Neural progenitor cell (in vitro differentiated cells): ENCODE measurements at regions not wholly inside any gene's neighbourhood (a gene's known extent, or its start where the extent isn't known, plus 50 kb on each side); places are given as distances from the start of the nearest gene placed in this dataset.
"Not testable (repeated sequence)": the region's sequence is repeated elsewhere in the genome, so short reads cannot be mapped to it uniquely, and the experiment has no call there.

Source experiments
- DNase-seq: peaks from one replicate; pipeline ENCODE4 v3.0.0-alpha.2; 2016; ENCODE audit warnings: low spot score
- H2AFZ ChIP-seq: fragments of 200-600 bp; sonication (generic); replicated peaks from 2 replicates; pipeline ENCODE4 v1.6.1; 2016; ENCODE audit warnings: antibody characterized with exemption
- H3F3A ChIP-seq: fragments of 200-600 bp; sonication (generic); 2 replicates; pipeline ENCODE4 v1.6.1; 2016; ENCODE audit warnings: antibody characterized with exemption, low read depth
- H3K27ac ChIP-seq: fragments of 200-600 bp; sonication (generic); 2 replicates; pipeline ENCODE4 v1.5.1; 2016; ENCODE audit warnings: mild to moderate bottlenecking
- H3K27me3 ChIP-seq: fragments of 200-600 bp; sonication (generic); 2 replicates; pipeline ENCODE4 v1.6.1; 2016; ENCODE audit warnings: mild to moderate bottlenecking, moderate library complexity
- H3K36me3 ChIP-seq: fragments of 200-600 bp; sonication (generic); 2 replicates; pipeline ENCODE4 v1.5.1; 2016
- H3K4me1 ChIP-seq: fragments of 200-600 bp; sonication (generic); 2 replicates; pipeline ENCODE4 v1.6.1; 2016; ENCODE audit warnings: mixed run types
- H3K4me2 ChIP-seq: fragments of 200-600 bp; sonication (generic); 2 replicates; pipeline ENCODE4 v1.6.1; 2016
- H3K4me3 ChIP-seq: fragments of 200-600 bp; sonication (generic); 2 replicates; pipeline ENCODE4 v1.5.1; 2016
- H3K79me2 ChIP-seq: fragments of 200-600 bp; sonication (generic); 2 replicates; pipeline ENCODE4 v1.6.1; 2016; ENCODE audit warnings: low read depth
- H3K9ac ChIP-seq: fragments of 200-600 bp; sonication (generic); 2 replicates; pipeline ENCODE4 v1.6.1; 2016
- H3K9me3 ChIP-seq: fragments of 200-600 bp; sonication (generic); 2 replicates; pipeline ENCODE4 v1.5.1; 2016; ENCODE audit warnings: low read depth
- H4K20me1 ChIP-seq: fragments of 200-600 bp; sonication (generic); 2 replicates; pipeline ENCODE4 v1.6.1; 2016; ENCODE audit warnings: low read depth
- H3K27ac Mint-ChIP-seq: 3 replicates; pipeline ENCODE4 v1.8.0; 2021; ENCODE audit warnings: mixed read lengths
- H3K27me3 Mint-ChIP-seq: 2 replicates; pipeline ENCODE4 v1.8.0; 2022; ENCODE audit warnings: low read depth, mild to moderate bottlenecking, inconsistent platforms, moderate library complexity, mixed read lengths; ENCODE audit not compliant: insufficient read depth
- H3K36me3 Mint-ChIP-seq: 3 replicates; pipeline ENCODE4 v1.8.0; 2021; ENCODE audit warnings: mixed read lengths
- H3K4me1 Mint-ChIP-seq: 3 replicates; pipeline ENCODE4 v1.8.0; 2021; ENCODE audit warnings: mixed read lengths
- H3K4me3 Mint-ChIP-seq: 3 replicates; pipeline ENCODE4 v1.8.0; 2021; ENCODE audit warnings: mild to moderate bottlenecking, moderate library complexity, mixed read lengths
- H3K9me3 Mint-ChIP-seq: 3 replicates; pipeline ENCODE4 v1.8.0; 2020; ENCODE audit warnings: mixed read lengths
- EZH2 ChIP-seq: fragments of 200-600 bp; sonication (generic); IDR thresholded peaks from 2 replicates; pipeline ENCODE4 v1.6.1; 2017; ENCODE audit warnings: antibody characterized with exemption, mild to moderate bottlenecking, moderate library complexity
- EZH2phosphoT487 ChIP-seq: fragments of 200-600 bp; sonication (generic); IDR thresholded peaks from 2 replicates; pipeline ENCODE4 v1.6.1; 2017; ENCODE audit warnings: antibody characterized with exemption
- TF ChIP-seq, protein P1 (sequence below): fragments of 200-600 bp; sonication (generic); IDR thresholded peaks from 2 replicates; pipeline ENCODE4 v1.5.1; 2017; ENCODE audit warnings: antibody characterized with exemption, mild to moderate bottlenecking

DNA sequence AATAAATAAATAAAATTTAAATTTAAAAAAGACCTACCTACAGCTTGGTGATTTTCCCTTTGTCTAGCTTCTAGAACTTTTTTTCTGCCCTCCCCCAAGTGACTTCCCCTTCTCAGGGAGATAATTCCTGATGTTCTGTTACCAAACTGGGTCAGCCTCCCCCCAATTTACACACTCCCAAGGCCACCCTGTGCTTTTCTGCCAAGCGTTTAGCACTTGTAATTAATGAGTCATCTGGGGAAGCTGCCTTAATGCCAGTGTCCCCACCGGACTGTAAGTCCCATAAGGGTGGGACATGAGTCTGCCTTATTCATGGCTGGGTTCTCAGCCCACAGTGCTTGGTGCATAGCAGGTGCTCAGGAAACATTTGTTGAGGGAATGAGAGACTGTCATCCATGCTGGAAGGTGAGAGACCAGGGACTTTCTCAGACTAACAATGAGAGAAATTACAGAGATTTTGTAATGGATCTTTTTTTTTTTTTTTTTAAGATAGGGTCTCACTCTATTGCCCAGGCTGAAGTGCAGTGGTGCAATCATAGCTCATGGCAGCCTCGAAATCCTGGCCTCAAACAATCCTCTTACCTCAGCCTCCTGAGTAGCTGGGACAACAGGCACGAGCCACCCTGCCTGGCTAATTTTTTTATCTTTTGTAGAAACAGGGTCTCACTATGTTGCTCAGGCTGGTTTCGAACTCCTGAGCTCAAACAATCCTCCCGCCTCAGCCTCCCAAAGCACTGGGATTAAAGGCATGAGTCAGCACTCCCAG, 106.8 kb downstream of the PHETA1 start:
- TF ChIP-seq, protein P1, sequence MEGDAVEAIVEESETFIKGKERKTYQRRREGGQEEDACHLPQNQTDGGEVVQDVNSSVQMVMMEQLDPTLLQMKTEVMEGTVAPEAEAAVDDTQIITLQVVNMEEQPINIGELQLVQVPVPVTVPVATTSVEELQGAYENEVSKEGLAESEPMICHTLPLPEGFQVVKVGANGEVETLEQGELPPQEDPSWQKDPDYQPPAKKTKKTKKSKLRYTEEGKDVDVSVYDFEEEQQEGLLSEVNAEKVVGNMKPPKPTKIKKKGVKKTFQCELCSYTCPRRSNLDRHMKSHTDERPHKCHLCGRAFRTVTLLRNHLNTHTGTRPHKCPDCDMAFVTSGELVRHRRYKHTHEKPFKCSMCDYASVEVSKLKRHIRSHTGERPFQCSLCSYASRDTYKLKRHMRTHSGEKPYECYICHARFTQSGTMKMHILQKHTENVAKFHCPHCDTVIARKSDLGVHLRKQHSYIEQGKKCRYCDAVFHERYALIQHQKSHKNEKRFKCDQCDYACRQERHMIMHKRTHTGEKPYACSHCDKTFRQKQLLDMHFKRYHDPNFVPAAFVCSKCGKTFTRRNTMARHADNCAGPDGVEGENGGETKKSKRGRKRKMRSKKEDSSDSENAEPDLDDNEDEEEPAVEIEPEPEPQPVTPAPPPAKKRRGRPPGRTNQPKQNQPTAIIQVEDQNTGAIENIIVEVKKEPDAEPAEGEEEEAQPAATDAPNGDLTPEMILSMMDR: no peak
- TF ChIP-seq EZH2phosphoT487 (no peak), EZH2 (no peak)
- H3K4me3 Mint-ChIP-seq: no peak overlapping the region
- H3F3A ChIP-seq: no peaks in the 10 kb centered on the region
- no peak overlapping the region for H3K27ac ChIP-seq
- no peak overlapping the region for H2AFZ ChIP-seq
- no peak overlapping the region for H3K4me2 ChIP-seq
- peaks cover 2% of the 10 kb centered on the region for H3K27me3 Mint-ChIP-seq
- no peaks in the 10 kb centered on the region for H3K27me3 ChIP-seq
- H4K20me1 ChIP-seq: no peaks in the 10 kb centered on the region
- no peaks in the 10 kb centered on the region for H3K79me2 ChIP-seq
- H3K9me3 Mint-ChIP-seq: no peaks in the 10 kb centered on the region
- no peaks in the 10 kb centered on the region for H3K36me3 Mint-ChIP-seq
- no peak for DNase-seq
- H3K9ac ChIP-seq: no peak overlapping the region
- H3K4me3 ChIP-seq: no peak overlapping the region
- H3K4me1 Mint-ChIP-seq: peaks cover 14% of the 10 kb centered on the region
- no peaks in the 10 kb centered on the region for H3K36me3 ChIP-seq
- no peaks in the 10 kb centered on the region for H3K9me3 ChIP-seq
- no peak overlapping the region for H3K27ac Mint-ChIP-seq
- H3K4me1 ChIP-seq: peaks cover 7% of the 10 kb centered on the region

DNA sequence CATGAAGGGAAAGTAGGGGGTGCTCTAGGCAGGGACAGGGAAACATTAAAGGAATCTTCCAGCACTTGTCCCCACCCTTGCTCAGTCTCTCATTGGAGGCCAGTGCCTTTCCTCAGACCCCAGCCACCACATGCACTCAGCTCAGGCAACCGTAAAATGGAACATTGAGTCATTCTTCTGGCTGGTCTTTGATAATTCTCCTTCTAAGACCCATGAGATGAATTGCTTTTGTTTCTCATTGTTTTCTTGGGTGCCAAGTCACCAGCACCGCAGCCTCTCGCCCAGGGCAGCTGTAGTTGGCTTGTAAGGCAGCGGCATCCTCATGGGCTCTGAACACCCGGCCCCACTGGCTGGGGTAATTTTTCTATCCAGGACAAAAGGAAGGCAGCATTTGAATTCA, 108.2 kb downstream of the PHETA1 start:
- no peaks in the 10 kb centered on the region for H3F3A ChIP-seq
- H3K4me1 ChIP-seq: no peaks in the 10 kb centered on the region
- TF ChIP-seq EZH2: no peak
- TF ChIP-seq, protein P1: no peak
- no peak for TF ChIP-seq EZH2phosphoT487
- no peaks in the 10 kb centered on the region for H4K20me1 ChIP-seq
- H2AFZ ChIP-seq: no peak overlapping the region
- Mint-ChIP-seq H3K4me3 (no peak overlapping the region), H3K27me3 (peaks cover 2% of the 10 kb centered on the region), H3K27ac (no peak overlapping the region), H3K36me3 (no peaks in the 10 kb centered on the region), H3K9me3 (no peaks in the 10 kb centered on the region), H3K4me1 (peaks cover 11% of the 10 kb centered on the region)
- no peaks in the 10 kb centered on the region for H3K36me3 ChIP-seq
- H3K4me3 ChIP-seq: no peak overlapping the region
- no peak for DNase-seq
- H3K9ac ChIP-seq: no peak overlapping the region
- no peaks in the 10 kb centered on the region for H3K27me3 ChIP-seq
- no peak overlapping the region for H3K4me2 ChIP-seq
- H3K79me2 ChIP-seq: no peaks in the 10 kb centered on the region
- peak overlapping the region; percentile 9 for H3K27ac ChIP-seq
- H3K9me3 ChIP-seq: no peaks in the 10 kb centered on the region

- Mint-ChIP-seq H3K4me1 (peaks cover 10% of the 10 kb centered on the region), H3K27me3 (peaks cover 2% of the 10 kb centered on the region), H3K9me3 (no peaks in the 10 kb centered on the region), H3K27ac (no peak overlapping the region), H3K36me3 (no peaks in the 10 kb centered on the region), H3K4me3 (no peak overlapping the region)
- no peak for DNase-seq
- Histone ChIP-seq H3K79me2 (no peaks in the 10 kb centered on the region), H3K36me3 (no peaks in the 10 kb centered on the region), H3K4me1 (no peaks in the 10 kb centered on the region), H3K4me2 (no peak overlapping the region), H3K9me3 (no peaks in the 10 kb centered on the region), H3K4me3 (no peak overlapping the region), H3F3A (no peaks in the 10 kb centered on the region), H3K27me3 (no peaks in the 10 kb centered on the region), H3K9ac (no peak overlapping the region), H4K20me1 (no peaks in the 10 kb centered on the region), H3K27ac (no peak overlapping the region), H2AFZ (no peak overlapping the region)
- TF ChIP-seq, protein P1: no peak
- TF ChIP-seq EZH2phosphoT487 (no peak), EZH2 (no peak)
Measured at GRCh38 chr12:111259231-111259630, 109.7 kb downstream of the PHETA1 start.

GRCh38 chr12:111258081-111258480, 110.8 kb downstream of the PHETA1 start:
- not testable (repeated sequence) for H3K9ac ChIP-seq, H3K79me2 ChIP-seq, H3K27me3 Mint-ChIP-seq, H3K36me3 Mint-ChIP-seq, H3F3A ChIP-seq, H3K27ac ChIP-seq, H3K9me3 ChIP-seq, H3K4me2 ChIP-seq, H3K27ac Mint-ChIP-seq, H3K36me3 ChIP-seq, H3K4me3 Mint-ChIP-seq, H3K9me3 Mint-ChIP-seq, H3K4me3 ChIP-seq, H2AFZ ChIP-seq, H3K27me3 ChIP-seq, H4K20me1 ChIP-seq, DNase-seq, H3K4me1 ChIP-seq, H3K4me1 Mint-ChIP-seq
